ENCODE measurements at regions not wholly inside any gene's neighbourhood (a gene's known extent, or its start where the extent isn't known, plus 50 kb on each side); places are given as distances from the start of the nearest gene placed in this dataset.

GRCh38 chr5:89992201-89992600 is 417.4 kb downstream of the CETN3 start:
- DNase-seq (ENCODE audit: low read depth in 2 of 2) = no peak

GRCh38 chr5:89991592-89991991 is 418.0 kb downstream of the CETN3 start:
- no peak for DNase-seq (ENCODE audit: low read depth in 2 of 2)

GRCh38 chr5:89989776-89990175 is 419.8 kb downstream of the CETN3 start:
- DNase-seq (ENCODE audit: low read depth in 2 of 2) = no peak

- no peak for DNase-seq (ENCODE audit: low read depth in 2 of 2)
These were observed 420.4 kb downstream of the CETN3 start for GRCh38 chr5:89988998-89989655.

DNA sequence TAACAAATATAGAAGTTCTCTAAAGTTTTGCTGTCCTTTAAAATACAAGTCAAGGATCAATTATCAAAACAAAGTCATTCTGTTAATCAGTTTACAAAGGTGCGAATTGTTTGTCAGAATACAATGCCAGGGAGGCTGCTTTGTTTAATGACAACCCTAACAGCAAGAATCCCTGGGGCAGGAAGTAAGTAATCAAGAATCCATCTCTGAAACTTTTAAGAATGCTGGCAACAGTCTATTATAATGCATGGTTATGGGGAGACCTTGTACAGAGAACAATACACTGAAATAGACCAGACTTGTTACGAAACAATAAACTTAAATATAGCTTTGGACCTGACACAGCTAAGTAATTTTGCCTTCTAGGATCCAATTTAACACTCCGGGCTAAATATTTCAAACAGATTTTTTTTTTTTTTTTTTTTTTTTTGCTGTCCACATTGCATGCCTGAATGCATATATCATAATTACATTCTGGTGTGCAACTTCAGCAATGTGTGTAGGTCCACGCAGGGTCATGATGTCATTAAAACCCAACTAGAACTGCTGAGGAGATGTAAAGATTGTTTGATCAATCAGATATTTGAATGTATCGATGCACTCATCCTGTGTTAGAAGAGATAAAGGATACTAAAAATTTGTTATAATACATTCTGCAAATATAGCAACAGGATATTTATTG is 421.3 kb downstream of the CETN3 start:
- DNase-seq (ENCODE audit: low read depth in 2 of 2) = no peak

DNA sequence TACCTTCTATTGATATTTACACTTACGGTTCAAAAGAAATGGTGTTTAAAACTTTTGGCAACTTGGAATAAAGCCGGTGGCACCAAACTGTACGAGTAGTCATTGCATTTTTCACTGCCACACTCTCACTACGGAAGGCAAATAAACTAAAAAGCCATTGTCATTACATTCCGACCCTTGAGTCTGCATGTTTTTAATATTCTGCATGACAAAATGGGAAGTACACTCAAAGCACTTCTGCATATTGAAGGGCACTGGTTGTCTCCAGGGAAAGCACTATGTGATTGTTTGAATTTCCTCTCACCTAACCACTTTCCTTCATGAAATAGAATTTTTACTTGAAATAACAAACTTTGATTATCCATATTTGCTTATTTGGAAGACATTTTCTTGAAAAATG is 426.3 kb downstream of the CETN3 start:
- no peak for DNase-seq (ENCODE audit: low read depth in 2 of 2)

GRCh38 chr5:89981878-89982773 is 427.4 kb downstream of the CETN3 start:
- no peak for DNase-seq (ENCODE audit: low read depth in 2 of 2)

DNA sequence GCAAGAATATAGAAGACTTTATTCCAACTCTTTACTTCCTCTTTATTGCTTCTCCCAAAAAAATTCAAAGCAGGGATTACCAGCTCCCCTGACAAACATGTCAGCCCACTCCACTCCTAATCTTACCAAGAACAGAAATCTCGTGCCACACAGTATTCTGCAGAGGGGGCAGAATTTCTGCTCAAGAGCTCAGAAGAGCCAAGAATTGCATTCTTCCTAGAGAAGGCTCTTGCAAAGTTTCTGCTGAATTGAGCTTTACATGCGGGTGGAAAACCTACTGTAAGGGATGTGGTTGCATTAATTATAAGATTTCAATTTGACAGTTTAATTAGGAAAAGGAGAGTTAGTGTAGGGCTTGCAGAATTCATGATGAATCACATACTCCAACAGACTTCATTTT is 428.5 kb downstream of the CETN3 start:
- no peak for DNase-seq (ENCODE audit: low read depth in 2 of 2)

- no peak for DNase-seq (ENCODE audit: low read depth in 2 of 2)
These were observed 436.0 kb downstream of the CETN3 start for GRCh38 chr5:89973516-89973915.

DNA sequence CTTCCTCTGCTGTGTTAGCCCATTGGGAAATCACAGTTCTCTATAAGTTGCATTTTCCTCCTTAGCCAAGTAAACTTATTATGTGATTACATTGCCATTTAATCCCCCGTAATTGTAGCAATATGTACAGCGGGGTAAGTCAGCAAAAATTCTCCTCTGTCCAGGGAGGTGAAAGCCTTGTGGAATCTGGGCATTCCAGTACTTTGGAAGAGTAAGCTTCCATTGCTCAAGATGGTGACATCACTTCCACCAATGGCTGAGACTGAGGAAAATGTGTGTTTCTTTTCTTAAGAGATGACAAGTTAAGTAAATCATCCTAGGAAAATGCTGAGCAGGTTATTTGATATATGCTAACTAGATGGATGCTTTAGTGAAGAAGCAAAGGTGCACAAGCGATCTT is 436.7 kb downstream of the CETN3 start:
- no peak for DNase-seq (ENCODE audit: low read depth in 2 of 2)

GRCh38 chr5:89968958-89969381 is 440.6 kb downstream of the CETN3 start:
- DNase-seq (ENCODE audit: low read depth in 2 of 2) = no peak

GRCh38 chr5:89967771-89968444 is 441.6 kb downstream of the CETN3 start:
- no peak for DNase-seq (ENCODE audit: low read depth in 2 of 2)

- DNase-seq (ENCODE audit: low read depth in 2 of 2) = no peak
These were observed 452.7 kb downstream of the CETN3 start for GRCh38 chr5:89956838-89957237.

- DNase-seq (ENCODE audit: low read depth in 2 of 2) = no peak
These were observed 454.6 kb downstream of the CETN3 start for GRCh38 chr5:89954916-89955315.

DNA sequence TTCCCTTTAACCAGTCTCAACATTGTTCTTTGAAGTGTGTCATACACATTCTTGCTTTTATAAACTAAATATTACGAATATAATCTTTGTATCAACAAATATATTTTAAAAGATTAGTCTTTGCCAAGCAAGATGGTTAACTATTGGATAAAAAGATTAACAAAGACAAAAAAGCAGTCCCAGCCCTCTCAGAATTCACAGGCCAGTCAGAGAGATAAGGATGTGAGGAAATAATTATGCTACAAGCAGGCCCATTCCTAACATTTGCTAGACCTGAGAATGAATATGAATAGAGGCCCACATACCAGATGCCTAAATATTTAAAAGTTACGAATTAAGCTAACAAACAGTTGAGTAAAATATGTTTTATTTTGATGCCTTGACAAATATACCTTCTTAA is 457.7 kb downstream of the CETN3 start:
- no peak for DNase-seq (ENCODE audit: low read depth in 2 of 2)

- DNase-seq (ENCODE audit: low read depth in 2 of 2) = no peak
These were observed 459.3 kb downstream of the CETN3 start for GRCh38 chr5:89950234-89950633.

DNA sequence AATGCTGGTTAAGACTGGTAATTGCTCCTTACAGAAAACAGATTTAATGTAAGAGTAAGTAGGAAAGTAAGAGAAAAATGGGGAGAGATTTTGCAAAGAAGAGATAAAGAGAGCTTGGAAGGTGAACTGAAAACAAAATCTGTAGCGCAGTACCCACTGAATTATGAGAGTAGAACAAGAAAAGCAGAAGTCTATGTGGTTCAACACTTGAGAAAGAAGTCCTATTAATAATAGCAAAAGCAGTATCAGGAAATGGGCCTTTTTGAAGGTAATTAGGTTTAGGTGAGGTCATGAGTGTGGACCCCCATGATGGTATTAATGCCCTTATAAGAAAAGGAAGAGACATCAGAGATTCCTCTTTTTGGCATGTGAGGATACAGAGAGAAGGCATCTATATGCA is 460.6 kb downstream of the CETN3 start:
- DNase-seq (ENCODE audit: low read depth in 2 of 2) = no peak

DNA sequence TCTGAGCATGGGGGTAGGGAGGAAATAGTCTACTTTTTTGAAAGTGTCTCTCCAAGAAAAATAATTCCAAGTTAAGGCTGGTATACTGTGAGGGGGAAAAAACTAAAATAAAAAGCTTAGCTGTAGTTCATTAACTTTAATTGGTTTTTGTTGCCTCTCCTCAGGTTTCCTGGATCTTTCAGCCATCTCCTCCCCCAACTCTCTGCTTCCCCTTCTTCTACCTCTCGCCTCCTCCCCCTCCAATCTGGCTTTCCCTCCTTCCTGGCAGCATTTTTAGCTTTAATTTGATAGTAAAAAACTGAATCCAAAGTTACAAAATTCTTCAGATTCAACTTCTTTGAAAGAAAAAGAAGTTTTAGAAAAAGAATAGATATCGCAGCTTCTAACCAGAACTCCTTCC is 462.6 kb downstream of the CETN3 start:
- DNase-seq (ENCODE audit: low read depth in 2 of 2) = no peak

GRCh38 chr5:89946508-89946907 is 463.0 kb downstream of the CETN3 start:
- no peak for DNase-seq (ENCODE audit: low read depth in 2 of 2)

- no peak for DNase-seq (ENCODE audit: low read depth in 2 of 2)
These were observed 467.4 kb downstream of the CETN3 start for GRCh38 chr5:89942171-89942570.

- DNase-seq (ENCODE audit: low read depth in 2 of 2) = no peak
These were observed 473.0 kb downstream of the CETN3 start for GRCh38 chr5:89936576-89936975.

- DNase-seq (ENCODE audit: low read depth in 2 of 2) = no peak
These were observed 475.5 kb downstream of the CETN3 start for GRCh38 chr5:89934069-89934468.
